Nucleus accumbens (tissue), 56 donors: ENCODE measurements at regions not wholly inside any gene's neighbourhood (a gene's known extent, or its start where the extent isn't known, plus 50 kb on each side); places are given as distances from the start of the nearest gene placed in this dataset.
A peak's percentile ranks its signal among the peaks of the same experiment; 100 is the strongest.

Source experiments
- DNase-seq, 56 donors: peaks; one replicate each; lab custom pipeline; 2025; lab: John Stamatoyannopoulos, UW

- DNase-seq, result no peak
Observed at GRCh38 chr2:172229125-172229524, 126.4 kb upstream of the DLX2 start.

DNA sequence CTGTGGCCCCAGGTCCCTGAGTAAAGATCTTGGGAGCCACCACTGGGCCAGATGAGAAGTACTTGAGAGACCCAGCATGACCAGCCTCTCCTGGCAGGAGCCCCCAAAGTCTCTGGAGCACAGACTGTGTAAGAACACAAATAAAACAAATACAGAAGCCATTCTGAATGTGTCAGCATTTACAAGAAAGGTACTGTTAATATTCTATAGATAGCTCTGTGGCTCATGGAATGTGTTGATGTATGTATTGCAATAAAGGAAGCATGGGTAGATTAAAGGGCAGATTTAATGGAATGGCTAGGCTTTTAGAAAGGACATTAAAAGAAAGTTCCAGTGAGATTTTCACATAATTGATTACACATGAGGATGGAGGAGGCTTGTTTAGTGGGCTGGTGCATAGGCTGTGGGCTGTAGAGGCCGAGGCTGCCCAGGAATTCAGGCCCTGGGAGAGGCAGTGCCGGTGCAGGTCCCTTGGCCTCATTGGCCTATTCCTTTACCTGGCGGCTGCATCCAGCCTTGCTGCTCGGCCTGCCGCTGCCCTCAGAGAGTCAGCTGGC, 127.7 kb upstream of the DLX2 start:
- DNase-seq, result peak in 1 of 56 donors; percentile 4

GRCh38 chr2:172230889-172231401, 128.2 kb upstream of the DLX2 start:
- DNase-seq, result peak in 4 of 56 donors; percentile 3 to 28 (median 14)

- no peak for DNase-seq
Observed at GRCh38 chr2:172231508-172231907, 128.8 kb upstream of the DLX2 start.

GRCh38 chr2:172232708-172233396, 130.2 kb upstream of the DLX2 start:
- no peak for DNase-seq

- DNase-seq, result peak in 22 of 56 donors; percentile 4 to 56 (median 27)
Observed at GRCh38 chr2:172233987-172234715, 131.5 kb upstream of the DLX2 start.

- peak in 5 of 56 donors; percentile 23 to 49 (median 43) for DNase-seq
Observed at GRCh38 chr2:172234716-172235691, 132.3 kb upstream of the DLX2 start.

GRCh38 chr2:172239944-172240590, 137.4 kb upstream of the DLX2 start:
- DNase-seq, result no peak

DNA sequence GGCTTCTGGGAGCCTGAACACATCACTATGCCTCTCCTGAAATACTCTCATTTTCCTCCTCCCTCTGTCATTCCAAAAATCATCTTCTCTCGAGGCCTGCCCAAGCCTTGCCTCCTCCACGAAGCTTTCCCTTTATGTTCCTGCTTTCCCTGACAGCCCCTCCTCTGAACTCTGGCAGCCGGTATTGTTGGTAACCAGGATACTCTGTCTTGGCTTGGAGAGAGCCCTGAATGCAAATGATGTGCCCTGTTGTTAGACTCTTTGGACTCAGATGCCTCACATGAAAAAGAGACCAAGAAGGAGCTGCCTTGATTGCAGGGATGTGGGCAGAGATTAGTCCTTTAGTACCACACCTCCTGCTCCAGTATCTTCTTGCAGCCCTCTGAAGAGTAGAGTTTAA, 138.5 kb upstream of the DLX2 start:
- peak in 9 of 56 donors; percentile 3 to 49 (median 25) for DNase-seq

DNA sequence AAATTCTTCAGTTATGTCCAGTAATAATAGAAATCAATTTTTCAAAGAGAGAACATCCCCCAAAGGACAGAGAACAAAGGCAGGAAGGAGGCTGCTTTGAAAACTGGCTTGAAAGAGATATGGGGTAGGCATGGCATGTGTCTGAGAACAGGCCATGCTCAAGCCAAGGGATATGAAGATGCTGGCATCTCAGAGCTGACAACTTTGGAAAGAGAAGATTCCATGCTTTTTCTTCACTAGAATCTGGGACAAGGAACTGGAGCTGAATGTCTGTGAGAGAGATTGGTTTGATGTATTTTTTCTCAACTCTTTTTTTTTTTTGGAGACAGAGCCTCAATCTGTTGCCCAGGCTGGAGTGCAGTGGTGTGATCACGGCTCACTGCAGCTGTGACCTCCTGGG, 139.8 kb upstream of the DLX2 start:
- no peak for DNase-seq

DNA sequence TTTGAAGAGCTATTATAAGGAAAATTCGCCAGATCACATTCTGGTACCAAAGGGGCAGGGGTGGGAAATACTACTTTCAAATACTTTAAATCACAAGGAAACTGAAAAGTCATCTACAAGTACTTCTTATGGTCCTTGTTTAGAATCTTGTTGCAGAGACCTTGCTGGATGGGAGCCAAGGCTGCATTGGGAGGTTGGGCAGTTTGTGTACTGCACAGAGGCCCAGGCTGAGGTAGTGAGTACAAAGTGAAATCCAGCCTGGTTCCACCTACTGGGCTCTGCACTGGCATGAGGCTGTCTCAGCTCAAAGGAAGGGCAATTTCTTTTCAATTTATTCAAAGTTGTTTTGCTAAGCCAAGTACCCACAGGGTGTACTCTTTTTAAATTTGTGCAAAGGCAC, 140.3 kb upstream of the DLX2 start:
- DNase-seq, result peak in 5 of 56 donors; percentile 5 to 48 (median 17)

- DNase-seq, result peak in 4 of 56 donors; percentile 3 to 24 (median 6)
Observed at GRCh38 chr2:172244419-172245130, 141.9 kb upstream of the DLX2 start.

GRCh38 chr2:172246649-172247048, 143.9 kb upstream of the DLX2 start:
- no peak for DNase-seq

DNA sequence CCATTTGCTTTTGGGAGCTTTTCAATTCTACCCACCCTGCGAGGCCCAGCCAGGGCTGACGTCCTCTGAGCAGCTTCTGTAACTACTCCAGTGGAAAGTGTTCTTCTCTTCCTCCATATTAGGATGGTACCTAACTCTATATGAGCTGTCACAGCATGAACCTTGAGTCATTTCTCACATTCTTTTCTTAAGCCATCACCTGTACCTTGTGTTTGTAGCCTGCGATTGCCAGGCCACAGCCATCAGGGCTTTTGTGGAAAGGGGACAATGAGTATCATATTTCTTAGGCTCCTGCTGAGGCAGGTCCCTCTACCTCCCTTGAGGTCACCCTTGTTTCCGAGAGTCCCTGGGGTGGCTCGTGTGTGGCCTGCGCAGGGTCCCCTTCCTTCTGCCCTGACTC, 144.5 kb upstream of the DLX2 start:
- DNase-seq, result no peak

GRCh38 chr2:172248381-172248780, 145.7 kb upstream of the DLX2 start:
- DNase-seq, result no peak

DNA sequence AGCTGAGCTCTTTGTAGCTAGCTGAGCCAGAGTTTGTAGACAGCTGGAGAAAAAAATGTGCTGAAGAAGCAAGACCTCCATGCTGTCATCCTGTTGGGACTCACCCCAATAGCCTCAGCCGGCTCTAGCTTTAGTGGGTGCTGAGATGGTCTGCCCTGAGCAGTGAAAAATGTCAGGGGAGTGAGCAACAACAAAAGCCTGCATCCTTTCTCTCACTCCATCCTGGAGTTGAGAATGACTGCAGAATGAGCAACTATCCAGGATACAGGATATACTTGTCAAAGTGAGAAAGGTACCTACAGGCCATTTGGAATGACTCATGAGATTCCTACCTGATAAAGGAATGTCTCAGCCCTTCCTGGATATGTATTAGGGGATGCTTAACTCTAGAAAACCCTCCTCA, 146.1 kb upstream of the DLX2 start:
- DNase-seq, result no peak

DNA sequence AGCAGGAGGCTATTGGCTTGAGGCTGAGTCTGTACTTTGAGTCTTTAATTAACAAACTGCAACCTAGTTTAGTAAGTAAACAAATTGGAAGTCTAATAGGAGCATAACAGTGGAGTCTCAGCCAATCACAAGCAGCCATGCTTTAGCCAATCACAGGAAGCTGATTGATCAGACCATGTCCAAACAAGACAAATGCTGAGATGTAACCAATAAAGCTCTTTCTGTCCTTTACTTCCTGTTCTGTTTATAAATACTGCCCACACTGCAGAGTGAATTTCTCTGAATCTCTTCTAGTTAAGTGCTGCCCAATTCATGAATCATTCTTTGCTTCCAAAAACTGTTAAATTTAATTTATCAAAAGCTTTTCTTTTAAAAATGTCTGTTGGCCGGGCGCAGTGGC, 146.6 kb upstream of the DLX2 start:
- no peak for DNase-seq

DNA sequence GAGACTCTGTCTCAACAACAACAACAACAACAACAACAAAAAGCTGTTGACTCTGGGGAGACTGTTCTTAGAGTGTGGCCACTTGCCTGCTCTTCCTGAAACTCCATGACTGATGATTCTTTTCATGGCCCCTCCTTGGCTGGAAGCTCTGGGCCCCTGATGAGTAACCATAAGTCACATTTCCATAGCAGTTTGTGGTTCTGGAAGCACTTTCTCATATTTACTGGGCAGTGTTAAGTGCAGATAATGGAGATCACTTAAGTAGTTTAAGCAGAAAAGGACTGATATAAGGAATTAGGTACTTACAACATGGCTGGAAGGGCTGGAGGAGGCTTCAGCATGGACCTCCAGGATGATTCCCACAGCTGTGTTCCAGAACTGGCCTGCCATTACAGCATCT, 147.3 kb upstream of the DLX2 start:
- DNase-seq, result no peak

- no peak for DNase-seq
Observed at GRCh38 chr2:172251231-172251630, 148.5 kb upstream of the DLX2 start.
